ENCODE measurements at regions not wholly inside any gene's neighbourhood (a gene's known extent, or its start where the extent isn't known, plus 50 kb on each side); places are given as distances from the start of the nearest gene placed in this dataset.

GRCh38 chr10:57624856-57625592 lies 642.7 kb downstream of the IPMK start:
- intact Hi-C loops (cut with DNase I; ENCODE audit: low total_unique reads): no loop called here
- H3K36me3 ChIP-seq: no peaks in the 10 kb centered on the region
- 72 to 82% (median 75%) methylated on average over 5 of the region's 5 CpGs for WGBS, 5 donors
- no peaks in the 10 kb centered on the region for H3K27me3 ChIP-seq
- no peak overlapping the region for H3K27ac ChIP-seq
- TF ChIP-seq EP300 (IDR thresholded peaks at IDR 0.05): no peak
- TF ChIP-seq POLR2A (IDR thresholded peaks at IDR 0.05): no peak
- TF ChIP-seq, protein P1, sequence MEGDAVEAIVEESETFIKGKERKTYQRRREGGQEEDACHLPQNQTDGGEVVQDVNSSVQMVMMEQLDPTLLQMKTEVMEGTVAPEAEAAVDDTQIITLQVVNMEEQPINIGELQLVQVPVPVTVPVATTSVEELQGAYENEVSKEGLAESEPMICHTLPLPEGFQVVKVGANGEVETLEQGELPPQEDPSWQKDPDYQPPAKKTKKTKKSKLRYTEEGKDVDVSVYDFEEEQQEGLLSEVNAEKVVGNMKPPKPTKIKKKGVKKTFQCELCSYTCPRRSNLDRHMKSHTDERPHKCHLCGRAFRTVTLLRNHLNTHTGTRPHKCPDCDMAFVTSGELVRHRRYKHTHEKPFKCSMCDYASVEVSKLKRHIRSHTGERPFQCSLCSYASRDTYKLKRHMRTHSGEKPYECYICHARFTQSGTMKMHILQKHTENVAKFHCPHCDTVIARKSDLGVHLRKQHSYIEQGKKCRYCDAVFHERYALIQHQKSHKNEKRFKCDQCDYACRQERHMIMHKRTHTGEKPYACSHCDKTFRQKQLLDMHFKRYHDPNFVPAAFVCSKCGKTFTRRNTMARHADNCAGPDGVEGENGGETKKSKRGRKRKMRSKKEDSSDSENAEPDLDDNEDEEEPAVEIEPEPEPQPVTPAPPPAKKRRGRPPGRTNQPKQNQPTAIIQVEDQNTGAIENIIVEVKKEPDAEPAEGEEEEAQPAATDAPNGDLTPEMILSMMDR (IDR thresholded peaks at IDR 0.05): no peak
- no peak for TF ChIP-seq POLR2AphosphoS5 (IDR thresholded peaks at IDR 0.05)
- no peaks in the 10 kb centered on the region for H3K4me1 ChIP-seq
- no peak overlapping the region for H3K4me3 ChIP-seq
- peak in 1 of 2 donors; percentile 1 for DNase-seq
- no peaks in the 10 kb centered on the region for H3K9me3 ChIP-seq

DNA sequence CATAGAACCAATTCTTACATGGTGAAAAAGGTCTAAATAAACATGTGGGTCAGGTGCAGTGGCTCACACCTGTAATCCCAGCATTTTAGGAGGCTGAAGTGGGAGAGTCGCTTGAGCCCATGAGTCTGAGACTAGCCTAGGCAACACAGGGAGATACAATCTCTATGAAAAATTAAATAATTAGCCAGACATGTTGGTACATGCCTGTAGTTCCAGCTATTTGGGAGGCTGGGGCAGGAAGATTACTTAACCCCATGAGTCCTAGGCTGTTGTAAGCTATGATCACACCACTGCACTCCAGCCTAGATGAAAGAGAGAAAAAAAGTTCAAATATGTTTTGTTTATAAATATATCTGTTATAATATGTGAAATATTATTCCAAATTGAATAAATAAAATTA lies 643.6 kb downstream of the IPMK start:
- TF ChIP-seq POLR2AphosphoS5 (IDR thresholded peaks at IDR 0.05) (no peak), POLR2A (IDR thresholded peaks at IDR 0.05) (no peak), EP300 (IDR thresholded peaks at IDR 0.05) (no peak)
- no peaks in the 10 kb centered on the region for H3K9me3 ChIP-seq
- no peaks in the 10 kb centered on the region for H3K36me3 ChIP-seq
- H3K27me3 ChIP-seq: no peaks in the 10 kb centered on the region
- 85 to 92% (median 91%) methylated on average over 1 of the region's 1 CpG for WGBS, 5 donors
- DNase-seq: no peak
- no peak overlapping the region for H3K4me3 ChIP-seq
- no peaks in the 10 kb centered on the region for H3K4me1 ChIP-seq
- intact Hi-C loops (cut with DNase I; ENCODE audit: low total_unique reads): no loop called here
- no peak overlapping the region for H3K27ac ChIP-seq

DNA sequence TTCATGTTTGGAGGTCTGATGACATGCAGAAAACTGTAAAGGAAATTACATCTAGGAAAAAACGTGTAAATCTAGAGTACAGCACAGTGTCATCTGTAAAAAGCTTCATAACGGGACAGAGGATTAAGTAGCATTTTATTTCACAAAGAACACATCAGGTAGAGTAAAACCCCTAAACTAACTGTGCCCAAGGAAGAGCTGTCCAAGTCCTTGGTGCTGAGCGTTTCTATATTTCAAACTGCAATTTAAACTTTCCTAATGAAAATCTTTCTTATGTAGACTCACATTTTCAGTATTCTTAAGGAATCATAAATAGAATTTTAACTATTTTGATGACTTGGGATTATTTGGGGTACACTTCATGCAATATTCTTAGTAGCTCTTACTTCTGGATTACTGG lies 646.2 kb downstream of the IPMK start:
- H3K27me3 ChIP-seq: no peaks in the 10 kb centered on the region
- H3K4me3 ChIP-seq: no peak overlapping the region
- TF ChIP-seq POLR2A (IDR thresholded peaks at IDR 0.05) (no peak), EP300 (IDR thresholded peaks at IDR 0.05) (no peak), POLR2AphosphoS5 (IDR thresholded peaks at IDR 0.05) (no peak)
- TF ChIP-seq, protein P1 (IDR thresholded peaks at IDR 0.05): no peak
- H3K36me3 ChIP-seq: no peaks in the 10 kb centered on the region
- peak in 1 of 2 donors; percentile 1 for DNase-seq
- H3K9me3 ChIP-seq: no peaks in the 10 kb centered on the region
- H3K27ac ChIP-seq: no peak overlapping the region
- no peaks in the 10 kb centered on the region for H3K4me1 ChIP-seq
- WGBS, 5 donors: 46 to 62% (median 47%) methylated on average over 3 of the region's 3 CpGs
- intact Hi-C loops (cut with DNase I; ENCODE audit: low total_unique reads): no loop called here

DNA sequence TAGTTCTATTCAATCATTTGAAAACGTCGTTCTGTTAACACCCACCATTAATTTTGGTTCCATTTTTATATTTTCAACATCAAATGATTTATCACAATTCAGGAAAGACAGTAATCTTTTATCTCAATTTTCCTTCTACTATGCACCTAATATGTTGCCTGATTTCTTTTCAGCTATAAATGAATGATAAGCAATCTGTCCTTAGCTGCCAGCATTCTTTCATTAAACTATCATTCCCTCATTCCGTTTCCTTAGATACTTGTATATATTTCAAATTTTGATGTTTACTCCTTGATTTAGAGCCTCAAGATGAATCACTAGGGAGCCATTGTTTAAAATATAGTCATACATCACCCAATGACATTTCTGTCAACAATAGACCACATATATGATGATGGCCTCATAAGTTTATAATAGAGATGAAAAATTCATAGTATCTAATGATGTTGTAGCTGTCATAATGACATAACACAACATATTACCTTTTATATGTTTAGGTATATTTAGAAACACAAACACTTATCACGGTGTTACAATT lies 661.7 kb downstream of the IPMK start:
- H3K4me1 ChIP-seq: no peaks in the 10 kb centered on the region
- H3K36me3 ChIP-seq: no peaks in the 10 kb centered on the region
- no peak overlapping the region for H3K4me3 ChIP-seq
- WGBS, 5 donors: 68 to 83% (median 77%) methylated on average over 4 of the region's 4 CpGs
- intact Hi-C loops (cut with DNase I; ENCODE audit: low total_unique reads): no loop called here
- no peak overlapping the region for H3K27ac ChIP-seq
- H3K27me3 ChIP-seq: no peaks in the 10 kb centered on the region
- TF ChIP-seq POLR2AphosphoS5 (IDR thresholded peaks at IDR 0.05): no peak
- TF ChIP-seq, protein P1 (IDR thresholded peaks at IDR 0.05): no peak
- no peak for TF ChIP-seq EP300 (IDR thresholded peaks at IDR 0.05)
- no peak for TF ChIP-seq POLR2A (IDR thresholded peaks at IDR 0.05)
- no peaks in the 10 kb centered on the region for H3K9me3 ChIP-seq
- no peak for DNase-seq

GRCh38 chr10:57599440-57599839 lies 668.3 kb downstream of the IPMK start:
- Histone ChIP-seq H3K27me3 (no peaks in the 10 kb centered on the region), H3K4me3 (no peak overlapping the region), H3K27ac (no peak overlapping the region), H3K4me1 (no peaks in the 10 kb centered on the region), H3K36me3 (no peaks in the 10 kb centered on the region), H3K9me3 (no peaks in the 10 kb centered on the region)
- 85 to 91% (median 90%) methylated on average over 4 of the region's 4 CpGs for WGBS, 5 donors
- TF ChIP-seq, protein P1 (IDR thresholded peaks at IDR 0.05): no peak
- no peak for TF ChIP-seq EP300 (IDR thresholded peaks at IDR 0.05)
- no peak for TF ChIP-seq POLR2AphosphoS5 (IDR thresholded peaks at IDR 0.05)
- TF ChIP-seq POLR2A (IDR thresholded peaks at IDR 0.05): no peak
- DNase-seq: no peak
- intact Hi-C loops (cut with DNase I; ENCODE audit: low total_unique reads): no loop called here

Measured in stomach (tissue), 8 donors.